NCI-H1436 (cell line): ENCODE measurements at regions not wholly inside any gene's neighbourhood (a gene's known extent, or its start where the extent isn't known, plus 50 kb on each side); places are given as distances from the start of the nearest gene placed in this dataset.

Experiments
- DNase-seq: peaks from one replicate; lab custom pipeline; 2025; lab: John Stamatoyannopoulos, UW

- DNase-seq = no peak
Measured at GRCh38 chr17:68812876-68813584, 142.2 kb downstream of the ABCA8 start.

GRCh38 chr17:68809148-68809547 is 146.0 kb downstream of the ABCA8 start:
- DNase-seq = no peak

- DNase-seq = no peak
Measured at GRCh38 chr17:68807998-68808772, 147.0 kb downstream of the ABCA8 start.

GRCh38 chr17:68805609-68806008 is 149.6 kb downstream of the ABCA8 start:
- DNase-seq = no peak

GRCh38 chr17:68804777-68805520 is 150.2 kb downstream of the ABCA8 start:
- no peak for DNase-seq

GRCh38 chr17:68803164-68803929 is 151.8 kb downstream of the ABCA8 start:
- no peak for DNase-seq

- DNase-seq = no peak
Measured at GRCh38 chr17:68801335-68802247, 153.6 kb downstream of the ABCA8 start.

- DNase-seq = no peak
Measured at GRCh38 chr17:68800751-68801150, 154.4 kb downstream of the ABCA8 start.

GRCh38 chr17:68794636-68795434 is 160.4 kb downstream of the ABCA8 start:
- no peak for DNase-seq

- no peak for DNase-seq
Measured at GRCh38 chr17:68792873-68793272, 162.3 kb downstream of the ABCA8 start.

GRCh38 chr17:68792042-68792685 is 163.0 kb downstream of the ABCA8 start:
- no peak for DNase-seq

- no peak for DNase-seq
Measured at GRCh38 chr17:68790931-68791330, 164.3 kb downstream of the ABCA8 start.

GRCh38 chr17:68790492-68790891 is 164.7 kb downstream of the ABCA8 start:
- no peak for DNase-seq

- DNase-seq = no peak
Measured at GRCh38 chr17:68789203-68789962, 165.8 kb downstream of the ABCA8 start.

- DNase-seq = no peak
Measured at GRCh38 chr17:68785565-68786486, 169.4 kb downstream of the ABCA8 start.

- no peak for DNase-seq
Measured at GRCh38 chr17:68784431-68784830, 170.8 kb downstream of the ABCA8 start.

- DNase-seq = no peak
Measured at GRCh38 chr17:68783861-68784260, 171.3 kb downstream of the ABCA8 start.

- no peak for DNase-seq
Measured at GRCh38 chr17:68782789-68783188, 172.4 kb downstream of the ABCA8 start.
